ENCODE measurements at regions not wholly inside any gene's neighbourhood (a gene's known extent, or its start where the extent isn't known, plus 50 kb on each side); places are given as distances from the start of the nearest gene placed in this dataset.

GRCh38 chr6:119536666-119537065, 187.1 kb upstream of the MAN1A1 start:
- TF ChIP-seq, protein P1, sequence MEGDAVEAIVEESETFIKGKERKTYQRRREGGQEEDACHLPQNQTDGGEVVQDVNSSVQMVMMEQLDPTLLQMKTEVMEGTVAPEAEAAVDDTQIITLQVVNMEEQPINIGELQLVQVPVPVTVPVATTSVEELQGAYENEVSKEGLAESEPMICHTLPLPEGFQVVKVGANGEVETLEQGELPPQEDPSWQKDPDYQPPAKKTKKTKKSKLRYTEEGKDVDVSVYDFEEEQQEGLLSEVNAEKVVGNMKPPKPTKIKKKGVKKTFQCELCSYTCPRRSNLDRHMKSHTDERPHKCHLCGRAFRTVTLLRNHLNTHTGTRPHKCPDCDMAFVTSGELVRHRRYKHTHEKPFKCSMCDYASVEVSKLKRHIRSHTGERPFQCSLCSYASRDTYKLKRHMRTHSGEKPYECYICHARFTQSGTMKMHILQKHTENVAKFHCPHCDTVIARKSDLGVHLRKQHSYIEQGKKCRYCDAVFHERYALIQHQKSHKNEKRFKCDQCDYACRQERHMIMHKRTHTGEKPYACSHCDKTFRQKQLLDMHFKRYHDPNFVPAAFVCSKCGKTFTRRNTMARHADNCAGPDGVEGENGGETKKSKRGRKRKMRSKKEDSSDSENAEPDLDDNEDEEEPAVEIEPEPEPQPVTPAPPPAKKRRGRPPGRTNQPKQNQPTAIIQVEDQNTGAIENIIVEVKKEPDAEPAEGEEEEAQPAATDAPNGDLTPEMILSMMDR (IDR thresholded peaks at IDR 0.05) = no peak
- no peak for TF ChIP-seq POLR2A (IDR thresholded peaks at IDR 0.05)

Data from heart left ventricle (tissue), 13 donors.